ENCODE measurements at regions not wholly inside any gene's neighbourhood (a gene's known extent, or its start where the extent isn't known, plus 50 kb on each side); places are given as distances from the start of the nearest gene placed in this dataset.

GRCh38 chr16:74033441-74033995 lies 263.1 kb upstream of the PSMD7 start:
- TF ChIP-seq EP300 (IDR thresholded peaks at IDR 0.05; ENCODE audit: low read depth) (no peak), POLR2A (IDR thresholded peaks at IDR 0.05) (no peak), CTCF (IDR thresholded peaks at IDR 0.05) (no peak)
